Ascending aorta (tissue), 2 donors: ENCODE measurements at regions not wholly inside any gene's neighbourhood (a gene's known extent, or its start where the extent isn't known, plus 50 kb on each side); places are given as distances from the start of the nearest gene placed in this dataset.

Experiments
- DNase-seq, 2 donors: peaks; one replicate each; pipeline ENCODE4 v3.0.0-alpha.2; 2019; ENCODE audit warnings: low spot score in 2 of 2
- H3K27ac ChIP-seq, 2 donors: fragments of 200-600 bp; sonication (generic); one replicate each; pipeline ENCODE4 v1.5.1; 2016 to 2017; ENCODE audit warnings: mild to moderate bottlenecking in 1 of 2
- H3K27me3 ChIP-seq: fragments of 200-600 bp; sonication (generic); one replicate; pipeline ENCODE4 v1.5.1; 2017
- H3K36me3 ChIP-seq, 2 donors: fragments of 200-600 bp; sonication (generic); one replicate each; pipeline ENCODE4 v1.5.1; 2016
- H3K4me1 ChIP-seq, 2 donors: fragments of 200-600 bp; sonication (generic); one replicate each; pipeline ENCODE4 v1.5.1; 2016 to 2017; ENCODE audit warnings: mild to moderate bottlenecking in 1 of 2
- H3K4me3 ChIP-seq, 2 donors: fragments of 200-600 bp; sonication (generic); one replicate each; pipeline ENCODE4 v1.5.1; 2016 to 2017; ENCODE audit warnings: mild to moderate bottlenecking in 1 of 2
- H3K9me3 ChIP-seq, 2 donors: fragments of 200-600 bp; sonication (generic); one replicate each; pipeline ENCODE4 v1.5.1; 2016
- intact Hi-C: fragments of 100-400 bp; cut with DNase I; formaldehyde crosslinking; loops from one replicate; pipeline ENCODE4 v1.15.1; 2023
- TF ChIP-seq, protein P1 (sequence below), 3 experiments: fragments of 200-600 bp in 2 of 3; fragments of 450-650 bp in 1 of 3; sonication (generic) in 2 of 3; IDR thresholded peaks; one replicate each; pipeline ENCODE4 v1.5.1; 2016 to 2019; ENCODE audit warnings: antibody characterized with exemption in 3 of 3, mild to moderate bottlenecking in 1 of 3, moderate library complexity in 1 of 3

DNA sequence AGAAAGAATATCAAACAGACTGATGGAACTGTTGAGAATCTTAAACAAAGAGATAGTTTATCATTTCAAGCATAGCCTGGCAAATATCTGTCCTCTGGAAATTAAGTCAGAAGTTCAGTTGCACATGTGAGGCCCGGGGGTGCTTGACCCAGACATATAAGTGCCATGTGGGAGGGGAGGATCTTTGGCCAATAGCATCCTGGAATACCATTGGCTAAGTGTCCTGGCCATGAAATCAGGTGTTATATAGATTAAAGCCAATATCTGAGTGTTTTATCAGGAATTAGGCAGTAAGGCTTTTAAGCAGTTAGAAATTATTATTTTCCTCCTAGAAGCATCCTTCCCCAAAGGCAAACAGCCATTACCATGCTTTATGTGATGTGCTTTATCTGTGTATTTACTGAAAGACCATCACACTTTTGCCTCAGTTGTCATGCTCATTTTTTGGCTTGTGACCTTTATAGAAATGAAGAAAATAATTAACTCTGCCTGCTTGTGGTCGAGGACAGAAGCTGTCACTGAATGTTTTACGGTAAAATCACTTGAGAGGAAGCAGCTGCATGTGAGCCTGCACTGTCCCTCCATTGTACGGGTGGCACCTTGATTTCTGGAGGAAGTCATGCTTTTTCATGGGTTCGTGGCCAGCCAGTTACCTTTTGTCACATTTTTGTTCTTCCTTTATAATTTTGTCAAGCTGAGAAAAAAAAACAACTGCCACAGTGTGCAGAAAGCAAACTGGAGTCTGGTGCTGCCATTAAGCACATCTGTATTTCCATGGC, 259.9 kb upstream of the FMN2 start:
- intact Hi-C loops, result no loop called here
- no peak overlapping the region for H3K27ac ChIP-seq
- TF ChIP-seq, protein P1, sequence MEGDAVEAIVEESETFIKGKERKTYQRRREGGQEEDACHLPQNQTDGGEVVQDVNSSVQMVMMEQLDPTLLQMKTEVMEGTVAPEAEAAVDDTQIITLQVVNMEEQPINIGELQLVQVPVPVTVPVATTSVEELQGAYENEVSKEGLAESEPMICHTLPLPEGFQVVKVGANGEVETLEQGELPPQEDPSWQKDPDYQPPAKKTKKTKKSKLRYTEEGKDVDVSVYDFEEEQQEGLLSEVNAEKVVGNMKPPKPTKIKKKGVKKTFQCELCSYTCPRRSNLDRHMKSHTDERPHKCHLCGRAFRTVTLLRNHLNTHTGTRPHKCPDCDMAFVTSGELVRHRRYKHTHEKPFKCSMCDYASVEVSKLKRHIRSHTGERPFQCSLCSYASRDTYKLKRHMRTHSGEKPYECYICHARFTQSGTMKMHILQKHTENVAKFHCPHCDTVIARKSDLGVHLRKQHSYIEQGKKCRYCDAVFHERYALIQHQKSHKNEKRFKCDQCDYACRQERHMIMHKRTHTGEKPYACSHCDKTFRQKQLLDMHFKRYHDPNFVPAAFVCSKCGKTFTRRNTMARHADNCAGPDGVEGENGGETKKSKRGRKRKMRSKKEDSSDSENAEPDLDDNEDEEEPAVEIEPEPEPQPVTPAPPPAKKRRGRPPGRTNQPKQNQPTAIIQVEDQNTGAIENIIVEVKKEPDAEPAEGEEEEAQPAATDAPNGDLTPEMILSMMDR (IDR thresholded peaks at IDR 0.05), result no peak
- no peak overlapping the region for H3K4me3 ChIP-seq
- H3K4me1 ChIP-seq, result no peaks in the 10 kb centered on the region
- no peak for DNase-seq
- H3K27me3 ChIP-seq, result no peaks in the 10 kb centered on the region
- H3K9me3 ChIP-seq, result no peaks in the 10 kb centered on the region
- H3K36me3 ChIP-seq, result no peaks in the 10 kb centered on the region

DNA sequence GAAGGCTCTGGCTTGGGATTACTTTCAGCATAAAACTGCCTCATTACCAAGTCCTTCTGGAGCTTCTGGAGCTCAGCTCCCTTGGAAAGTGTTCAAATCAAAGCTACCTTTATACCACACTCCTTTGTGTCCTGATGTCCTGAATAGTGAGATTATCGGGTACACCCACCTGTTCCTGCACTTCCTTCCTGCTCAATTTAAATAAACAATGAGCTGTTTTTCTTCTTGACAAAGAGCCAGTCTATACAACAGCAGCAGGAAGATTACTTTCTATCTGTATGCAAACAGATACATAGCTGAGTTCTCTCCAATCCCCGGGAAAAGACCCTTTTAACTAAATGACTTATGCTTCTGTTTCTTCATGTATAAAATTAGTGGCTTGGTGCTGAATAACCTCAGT, 258.0 kb upstream of the FMN2 start:
- Histone ChIP-seq H3K4me3 (no peak overlapping the region), H3K4me1 (no peaks in the 10 kb centered on the region), H3K36me3 (no peaks in the 10 kb centered on the region), H3K9me3 (no peaks in the 10 kb centered on the region), H3K27ac (no peak overlapping the region), H3K27me3 (no peaks in the 10 kb centered on the region)
- TF ChIP-seq, protein P1 (IDR thresholded peaks at IDR 0.05), result no peak
- no peak for DNase-seq
- intact Hi-C loops, result no loop called here

DNA sequence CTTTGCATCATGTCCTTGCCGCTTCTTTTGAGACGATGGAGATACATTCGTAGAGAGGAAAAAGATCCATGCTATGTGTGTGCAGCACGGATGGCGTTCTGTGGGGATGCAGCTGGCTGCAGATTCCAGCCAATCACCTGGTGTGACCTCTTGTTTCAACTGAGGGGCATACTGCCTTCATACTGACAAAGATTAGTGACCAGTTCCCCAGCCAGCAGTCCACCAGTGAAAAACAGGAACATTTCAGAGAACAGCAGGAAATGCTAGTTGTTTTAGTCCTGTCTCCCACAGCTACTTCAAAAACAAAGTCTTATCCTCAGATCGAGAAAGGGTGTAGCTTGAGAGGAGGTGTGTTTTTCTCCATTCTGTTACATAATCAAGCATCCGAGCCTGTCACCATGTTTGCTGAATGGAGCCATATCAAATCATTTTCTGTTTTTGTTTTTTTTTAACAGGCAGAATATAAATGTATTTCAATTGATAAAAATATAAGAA, 255.7 kb upstream of the FMN2 start:
- Histone ChIP-seq H3K4me1 (no peaks in the 10 kb centered on the region), H3K27ac (no peak overlapping the region), H3K27me3 (no peaks in the 10 kb centered on the region), H3K4me3 (no peak overlapping the region), H3K9me3 (no peaks in the 10 kb centered on the region), H3K36me3 (no peaks in the 10 kb centered on the region)
- TF ChIP-seq, protein P1 (IDR thresholded peaks at IDR 0.05), result no peak
- no peak for DNase-seq
- intact Hi-C loops, result no loop called here

DNA sequence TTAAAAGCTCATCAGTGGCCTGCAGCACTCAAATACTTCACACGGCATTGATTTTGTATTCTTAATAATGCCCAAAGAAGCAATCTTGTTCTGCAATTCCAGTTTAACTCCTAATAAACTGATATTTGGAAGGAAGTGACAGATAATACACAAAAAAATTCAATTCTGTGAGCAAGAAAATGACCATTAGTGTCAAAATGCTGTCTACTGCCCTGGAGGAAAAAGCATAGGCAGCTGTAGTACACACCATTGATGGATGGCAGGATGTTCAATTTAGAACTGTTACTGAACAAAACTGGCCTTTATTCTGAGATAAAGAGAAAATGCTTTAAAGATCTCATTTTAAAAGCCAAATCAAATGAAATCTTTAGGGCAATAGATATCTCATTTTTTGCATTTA, 251.3 kb upstream of the FMN2 start:
- Histone ChIP-seq H3K4me1 (no peaks in the 10 kb centered on the region), H3K9me3 (no peaks in the 10 kb centered on the region), H3K27me3 (no peaks in the 10 kb centered on the region), H3K36me3 (no peaks in the 10 kb centered on the region), H3K4me3 (no peak overlapping the region), H3K27ac (no peak overlapping the region)
- intact Hi-C loops, result no loop called here
- TF ChIP-seq, protein P1 (IDR thresholded peaks at IDR 0.05), result no peak
- no peak for DNase-seq

DNA sequence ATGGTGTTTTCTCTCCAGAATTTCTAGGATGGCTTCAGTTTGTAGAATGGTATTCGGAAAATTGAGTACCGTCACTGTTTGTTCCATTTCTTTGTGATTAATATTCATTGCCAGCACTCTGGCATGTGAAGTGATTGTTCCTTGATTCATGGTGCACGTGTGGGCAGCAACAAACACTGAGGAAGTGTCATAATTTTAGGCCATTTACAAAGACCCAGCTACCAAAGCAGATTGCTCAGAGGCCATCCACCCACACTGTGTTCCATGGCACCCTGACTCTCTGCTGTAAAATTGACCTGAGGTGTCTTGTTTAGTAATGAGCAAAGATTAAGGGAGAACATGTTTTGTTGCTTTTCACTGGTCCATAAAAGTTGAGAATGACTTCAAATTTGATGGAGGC, 250.9 kb upstream of the FMN2 start:
- no peak overlapping the region for H3K4me3 ChIP-seq
- no peaks in the 10 kb centered on the region for H3K9me3 ChIP-seq
- H3K27ac ChIP-seq, result no peak overlapping the region
- TF ChIP-seq, protein P1 (IDR thresholded peaks at IDR 0.05), result no peak
- H3K27me3 ChIP-seq, result no peaks in the 10 kb centered on the region
- no peaks in the 10 kb centered on the region for H3K4me1 ChIP-seq
- intact Hi-C loops, result no loop called here
- no peaks in the 10 kb centered on the region for H3K36me3 ChIP-seq
- DNase-seq, result no peak
